Prostate gland (tissue), 2 donors: ENCODE measurements at regions not wholly inside any gene's neighbourhood (a gene's known extent, or its start where the extent isn't known, plus 50 kb on each side); places are given as distances from the start of the nearest gene placed in this dataset.

Experiments used
- DNase-seq: peaks from one replicate; pipeline ENCODE4 v3.0.0-alpha.2; 2019; ENCODE audit warnings: low spot score
- H3K27ac ChIP-seq, 2 donors: fragments of 200-600 bp; sonication (generic); 2 replicates each; pipeline ENCODE4 v1.5.1; 2017 to 2019
- H3K27me3 ChIP-seq: fragments of 200-600 bp; sonication (generic); replicated peaks from 2 replicates; pipeline ENCODE4 v1.5.1; 2019; ENCODE audit not compliant: insufficient read depth
- H3K36me3 ChIP-seq, 2 donors: fragments of 200-600 bp; sonication (generic); 1 replicate in 1 of 2; 2 replicates in 1 of 2; pipeline versions ENCODE4 v1.5.1 to v1.8.1; 2017 to 2019
- H3K4me1 ChIP-seq: fragments of 200-600 bp; sonication (generic); replicated peaks from 2 replicates; pipeline ENCODE4 v1.5.1; 2019
- H3K4me3 ChIP-seq, 2 donors: fragments of 200-600 bp; sonication (generic); 2 replicates each; pipeline ENCODE4 v1.5.1; 2017 to 2019
- H3K9me3 ChIP-seq: fragments of 200-600 bp; sonication (generic); 2 replicates; pipeline ENCODE4 v1.5.1; 2017
- POLR2A ChIP-seq: fragments of 450-650 bp; IDR thresholded peaks from one replicate; pipeline ENCODE4 v1.6.1; 2016; ENCODE audit warnings: antibody characterized with exemption, mild to moderate bottlenecking
- POLR2AphosphoS5 ChIP-seq: sonication (generic); formaldehyde crosslinking; IDR thresholded peaks from one replicate; pipeline ENCODE4 v1.6.1; 2017; ENCODE audit warnings: antibody characterized with exemption
- WGBS: methylation state at CpG from one replicate; pipeline ENCODE4 v1.1.5; 2018; 5-methylcytosine and 5-hydroxymethylcytosine counted together
- intact Hi-C: fragments of 100-400 bp; cut with DNase I; formaldehyde crosslinking; loops from one replicate; pipeline ENCODE4 v1.14.2; 2022
- TF ChIP-seq, protein P1 (sequence below), 4 experiments: fragments of 200-600 bp in 2 of 4; fragments of 450-650 bp in 2 of 4; sonication (generic) in 2 of 4; IDR thresholded peaks; 1 replicate in 3 of 4; 2 replicates in 1 of 4; pipeline ENCODE4 v1.5.1; 2016 to 2019; ENCODE audit warnings: antibody characterized with exemption in 4 of 4, mild to moderate bottlenecking in 2 of 4, moderate library complexity in 2 of 4

DNA sequence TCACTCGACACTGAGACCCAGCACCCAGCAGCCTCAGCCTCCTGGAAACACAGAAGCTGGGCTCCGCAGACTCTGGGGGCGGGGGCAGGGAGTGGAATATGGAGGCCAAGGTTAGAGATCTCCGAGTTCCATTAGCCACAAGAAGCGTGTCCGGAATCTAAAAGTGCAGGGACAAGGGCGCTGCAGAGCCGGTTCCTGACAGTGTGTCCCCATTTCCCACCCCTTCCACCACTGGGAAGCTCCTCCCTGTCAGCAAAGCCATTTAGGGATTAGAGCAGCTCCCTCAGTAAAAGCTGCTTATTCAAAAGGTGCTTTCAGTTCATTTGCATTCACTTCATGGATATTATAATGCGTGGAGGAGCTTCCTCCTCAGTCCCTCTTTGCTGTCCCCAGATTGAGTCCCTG, 74.1 kb upstream of the HSPA9 start:
- no peaks in the 10 kb centered on the region for H3K36me3 ChIP-seq
- H3K27me3 ChIP-seq: no peaks in the 10 kb centered on the region
- no peaks in the 10 kb centered on the region for H3K4me1 ChIP-seq
- DNase-seq: no peak
- no peak overlapping the region for H3K27ac ChIP-seq
- TF ChIP-seq, protein P1, sequence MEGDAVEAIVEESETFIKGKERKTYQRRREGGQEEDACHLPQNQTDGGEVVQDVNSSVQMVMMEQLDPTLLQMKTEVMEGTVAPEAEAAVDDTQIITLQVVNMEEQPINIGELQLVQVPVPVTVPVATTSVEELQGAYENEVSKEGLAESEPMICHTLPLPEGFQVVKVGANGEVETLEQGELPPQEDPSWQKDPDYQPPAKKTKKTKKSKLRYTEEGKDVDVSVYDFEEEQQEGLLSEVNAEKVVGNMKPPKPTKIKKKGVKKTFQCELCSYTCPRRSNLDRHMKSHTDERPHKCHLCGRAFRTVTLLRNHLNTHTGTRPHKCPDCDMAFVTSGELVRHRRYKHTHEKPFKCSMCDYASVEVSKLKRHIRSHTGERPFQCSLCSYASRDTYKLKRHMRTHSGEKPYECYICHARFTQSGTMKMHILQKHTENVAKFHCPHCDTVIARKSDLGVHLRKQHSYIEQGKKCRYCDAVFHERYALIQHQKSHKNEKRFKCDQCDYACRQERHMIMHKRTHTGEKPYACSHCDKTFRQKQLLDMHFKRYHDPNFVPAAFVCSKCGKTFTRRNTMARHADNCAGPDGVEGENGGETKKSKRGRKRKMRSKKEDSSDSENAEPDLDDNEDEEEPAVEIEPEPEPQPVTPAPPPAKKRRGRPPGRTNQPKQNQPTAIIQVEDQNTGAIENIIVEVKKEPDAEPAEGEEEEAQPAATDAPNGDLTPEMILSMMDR (IDR thresholded peaks at IDR 0.05): no peak
- TF ChIP-seq POLR2AphosphoS5: no peak
- no peak for TF ChIP-seq POLR2A
- intact Hi-C loops: loop anchor here (10.0 kb wide), 1 partner anchor 615 kb away; no protein-coding TSS in a partner anchor
- H3K4me3 ChIP-seq: no peak overlapping the region
- H3K9me3 ChIP-seq: no peaks in the 10 kb centered on the region
- WGBS: 68% methylated on average over 9 of the region's 9 CpGs

DNA sequence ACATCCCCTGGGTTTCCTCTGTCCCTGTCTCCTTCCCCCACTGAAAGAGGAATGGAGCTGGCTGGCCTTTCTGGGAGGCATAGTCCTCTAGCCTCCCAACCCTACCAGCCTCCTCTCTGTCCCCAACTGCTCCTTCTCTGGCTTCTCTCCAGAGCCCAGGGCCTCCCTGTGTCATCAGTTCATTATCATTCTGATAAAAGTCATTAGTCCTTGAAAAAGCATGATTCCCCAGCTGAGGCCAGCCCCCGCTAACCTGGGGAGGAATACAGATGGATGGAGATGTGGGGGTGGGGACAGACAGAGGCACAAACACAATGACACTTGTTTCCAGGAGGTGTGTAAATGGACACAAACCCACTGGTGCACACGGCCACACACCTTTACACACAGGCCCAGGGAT, 73.6 kb upstream of the HSPA9 start:
- Histone ChIP-seq H3K9me3 (no peaks in the 10 kb centered on the region), H3K27me3 (no peaks in the 10 kb centered on the region), H3K27ac (no peak overlapping the region), H3K36me3 (no peaks in the 10 kb centered on the region), H3K4me3 (no peak overlapping the region), H3K4me1 (no peaks in the 10 kb centered on the region)
- intact Hi-C loops: loop anchor here (10.0 kb wide), 1 partner anchor 616 kb away; no protein-coding TSS in a partner anchor
- WGBS: 96% methylated on average over 2 of the region's 2 CpGs
- TF ChIP-seq POLR2AphosphoS5 (no peak), POLR2A (no peak)
- TF ChIP-seq, protein P1 (IDR thresholded peaks at IDR 0.05): no peak
- no peak for DNase-seq

DNA sequence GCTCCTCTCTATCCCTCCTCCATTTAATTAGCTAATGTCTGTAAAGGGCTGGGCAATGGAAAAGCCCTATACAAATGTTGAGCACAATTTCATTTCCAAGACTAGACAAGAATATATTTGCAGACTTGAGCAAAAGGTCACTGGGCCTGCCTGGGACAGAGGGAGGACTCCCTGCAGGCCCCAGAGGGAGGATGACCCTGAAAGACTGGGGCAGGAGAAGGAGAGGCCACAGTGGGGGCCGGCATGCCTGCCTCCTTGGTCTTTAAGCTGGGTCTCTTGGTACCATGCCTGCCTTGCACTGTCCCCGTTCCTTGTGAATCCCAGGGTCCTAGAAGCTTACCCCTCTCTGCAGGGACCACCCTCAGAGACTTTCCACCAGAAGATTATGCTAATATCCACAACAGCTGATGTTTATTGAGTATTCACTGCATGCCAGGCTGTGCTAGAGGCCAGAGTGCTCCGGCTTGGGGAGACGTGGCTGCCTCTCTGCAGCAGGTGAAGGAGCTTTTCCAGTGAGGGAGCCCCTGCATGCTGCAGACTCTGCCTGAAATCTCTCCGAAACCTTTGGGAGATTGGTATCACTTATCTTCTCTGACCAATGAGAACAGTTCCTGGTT, 72.7 kb upstream of the HSPA9 start:
- Histone ChIP-seq H3K4me1 (no peaks in the 10 kb centered on the region), H3K27me3 (no peaks in the 10 kb centered on the region), H3K27ac (no peak overlapping the region), H3K36me3 (no peaks in the 10 kb centered on the region), H3K4me3 (no peak overlapping the region), H3K9me3 (no peaks in the 10 kb centered on the region)
- DNase-seq: no peak
- TF ChIP-seq POLR2AphosphoS5 (no peak), POLR2A (no peak)
- TF ChIP-seq, protein P1 (IDR thresholded peaks at IDR 0.05): no peak
- intact Hi-C loops: loop anchor here (10.0 kb wide), 1 partner anchor 617 kb away; no protein-coding TSS in a partner anchor
- 88% methylated on average over 5 of the region's 5 CpGs for WGBS

DNA sequence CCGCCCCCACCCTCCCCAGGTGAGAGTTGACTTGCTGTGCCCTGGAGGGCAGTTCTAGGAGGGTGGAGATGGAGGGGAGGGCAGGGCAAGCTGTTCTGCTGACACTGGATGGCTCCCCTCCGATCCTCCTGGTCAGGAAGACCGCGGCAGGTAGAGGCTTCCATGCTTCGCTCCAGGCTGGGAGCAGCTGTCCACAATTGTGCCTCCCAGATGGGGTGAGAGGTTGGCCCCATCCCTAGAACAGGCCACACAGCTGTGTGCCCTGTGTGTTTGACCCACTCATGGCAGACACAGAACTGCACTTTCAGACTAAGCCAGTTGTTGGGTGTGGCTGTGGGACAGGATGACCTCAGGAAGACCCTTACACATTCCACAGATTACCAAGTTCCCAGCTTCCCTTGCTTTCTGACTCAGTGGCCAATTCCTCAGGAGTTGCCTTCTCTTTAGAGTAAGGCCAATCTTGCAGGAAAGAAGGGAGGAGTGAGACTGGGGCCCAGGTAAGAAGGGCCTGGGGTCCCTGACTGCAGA, 72.1 kb upstream of the HSPA9 start:
- 98% methylated on average over 5 of the region's 5 CpGs for WGBS
- Histone ChIP-seq H3K27ac (no peak overlapping the region), H3K27me3 (no peaks in the 10 kb centered on the region), H3K4me1 (no peaks in the 10 kb centered on the region), H3K4me3 (no peak overlapping the region), H3K9me3 (no peaks in the 10 kb centered on the region), H3K36me3 (no peaks in the 10 kb centered on the region)
- TF ChIP-seq POLR2A (no peak), POLR2AphosphoS5 (no peak)
- TF ChIP-seq, protein P1 (IDR thresholded peaks at IDR 0.05): no peak
- no peak for DNase-seq
- intact Hi-C loops: loop anchor here (10.0 kb wide), 1 partner anchor 617 kb away; no protein-coding TSS in a partner anchor

DNA sequence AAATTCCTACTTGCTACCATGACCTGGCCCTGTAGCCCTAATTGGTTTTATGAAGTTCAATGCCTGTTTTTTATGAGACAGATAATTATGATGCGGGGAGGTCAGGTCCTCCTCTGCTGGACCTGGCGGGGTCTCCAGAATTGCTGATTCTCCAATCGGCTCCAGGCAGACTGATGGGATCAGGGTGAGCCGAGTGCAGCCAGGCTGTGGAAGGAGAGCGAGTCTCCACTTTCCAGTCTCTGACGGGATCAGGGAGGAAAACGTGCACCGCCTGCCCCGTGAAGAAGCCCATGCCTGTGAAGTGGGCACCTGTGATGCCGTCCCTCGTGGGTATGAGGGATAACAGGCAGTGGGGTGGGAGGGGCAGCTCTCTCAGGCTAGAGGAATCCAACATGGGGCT, 71.5 kb upstream of the HSPA9 start:
- no peaks in the 10 kb centered on the region for H3K27me3 ChIP-seq
- H3K36me3 ChIP-seq: no peaks in the 10 kb centered on the region
- whole genome bisulfite sequencing: 90% methylated on average over 11 of the region's 11 CpGs
- DNase-seq: no peak
- no peak overlapping the region for H3K27ac ChIP-seq
- no peak overlapping the region for H3K4me3 ChIP-seq
- intact Hi-C loops: loop anchor here (10.0 kb wide), 1 partner anchor 618 kb away; no protein-coding TSS in a partner anchor
- TF ChIP-seq POLR2AphosphoS5 (no peak), POLR2A (no peak)
- TF ChIP-seq, protein P1 (IDR thresholded peaks at IDR 0.05): no peak
- H3K9me3 ChIP-seq: no peaks in the 10 kb centered on the region
- H3K4me1 ChIP-seq: no peaks in the 10 kb centered on the region
